NT2/D1 (cell line): ENCODE measurements at regions not wholly inside any gene's neighbourhood (a gene's known extent, or its start where the extent isn't known, plus 50 kb on each side); places are given as distances from the start of the nearest gene placed in this dataset.

Experiments used
- SUZ12 ChIP-seq: IDR thresholded peaks from 2 replicates; pipeline ENCODE4 v1.6.1; 2011; ENCODE audit not compliant: insufficient read length, insufficient read depth; ENCODE audit errors: extremely low read depth
- YY1 ChIP-seq: IDR thresholded peaks from 2 replicates; pipeline ENCODE4 v1.6.1; 2011; ENCODE audit not compliant: insufficient read length, insufficient read depth
- ZNF274 ChIP-seq: IDR thresholded peaks from 2 replicates; pipeline ENCODE4 v1.6.1; 2011; ENCODE audit warnings: mild to moderate bottlenecking, low read depth, low read length

DNA sequence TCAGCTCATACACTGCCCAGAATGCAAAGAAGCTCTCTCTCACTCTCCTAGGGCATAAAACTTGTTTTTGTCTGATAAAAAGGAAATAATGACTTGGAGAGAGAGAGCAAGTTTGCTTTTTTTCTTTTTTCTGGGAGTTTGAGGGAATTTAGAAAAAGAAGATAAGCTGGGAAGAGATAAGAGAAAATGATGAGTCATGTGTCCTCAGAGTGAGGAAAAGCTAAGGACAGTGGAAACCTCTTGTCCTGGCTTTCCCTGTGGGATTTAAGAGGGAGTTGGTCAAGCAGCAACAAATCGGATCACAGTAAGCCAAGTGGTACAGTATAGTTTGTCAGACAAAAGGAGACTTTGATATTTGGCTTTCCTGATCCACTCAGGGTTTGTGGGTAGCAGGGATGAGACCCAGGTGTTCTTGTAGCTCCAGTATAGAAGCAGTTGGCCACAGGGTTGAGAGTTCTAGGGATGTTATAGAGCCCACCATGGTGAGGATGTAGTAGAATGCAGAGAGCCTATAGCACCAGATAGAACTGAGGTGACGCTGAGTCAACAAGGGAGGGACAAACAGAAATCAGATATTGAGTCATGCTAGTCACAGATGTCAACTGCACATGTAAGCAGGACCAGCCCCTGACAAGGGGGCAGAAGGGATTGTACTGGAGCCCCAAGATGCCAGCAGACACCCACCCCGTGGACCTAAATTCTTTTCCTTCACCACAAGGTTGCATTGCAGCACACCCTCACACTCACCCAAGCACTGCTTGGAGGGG lies 219.3 kb upstream of the TAC1 start:
- TF ChIP-seq YY1 (no peak), ZNF274 (no peak), SUZ12 (no peak)
